ENCODE measurements at regions not wholly inside any gene's neighbourhood (a gene's known extent, or its start where the extent isn't known, plus 50 kb on each side); places are given as distances from the start of the nearest gene placed in this dataset.

DNA sequence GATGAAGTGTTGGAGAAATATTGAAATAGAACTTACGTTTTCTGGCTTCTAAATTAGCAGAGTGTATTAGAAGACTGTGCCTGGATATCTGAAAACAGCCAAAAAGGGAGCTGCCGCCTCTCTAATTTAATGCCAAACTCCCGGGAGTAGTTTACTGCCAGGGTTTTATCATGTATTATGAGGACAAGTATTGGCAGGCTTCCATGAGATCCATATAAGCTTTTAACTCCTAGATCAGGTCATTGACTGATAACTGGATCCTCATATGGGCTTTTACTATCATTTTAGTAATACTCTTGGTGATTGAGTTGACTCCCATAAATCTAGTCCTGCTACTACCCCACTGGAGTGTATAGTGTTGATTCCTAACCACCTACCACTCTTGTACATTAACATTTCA lies 178.4 kb upstream of the CXADR start:
- Histone ChIP-seq H3K36me3 (no peaks in the 10 kb centered on the region), H3K27ac (no peak overlapping the region), H3K9me3 (no peaks in the 10 kb centered on the region), H3K4me3 (no peak overlapping the region), H3K4me1 (no peaks in the 10 kb centered on the region), H3K27me3 (no peaks in the 10 kb centered on the region)
- in situ Hi-C loops (cut with MboI; ENCODE audit: low sequenced_read_pairs in 4 of 4) (no loop called here), intact Hi-C loops (cut with DNase I; ENCODE audit: low total_unique reads) (no loop called here)
- ATAC-seq (no peak), DNase-seq (no peak)
- no peak for TF ChIP-seq POLR2A (IDR thresholded peaks at IDR 0.05)
- TF ChIP-seq CTCF (IDR thresholded peaks at IDR 0.05 in 4 of 5, conservative IDR thresholded peaks at IDR 0.05 in 1 of 5) = no peak

DNA sequence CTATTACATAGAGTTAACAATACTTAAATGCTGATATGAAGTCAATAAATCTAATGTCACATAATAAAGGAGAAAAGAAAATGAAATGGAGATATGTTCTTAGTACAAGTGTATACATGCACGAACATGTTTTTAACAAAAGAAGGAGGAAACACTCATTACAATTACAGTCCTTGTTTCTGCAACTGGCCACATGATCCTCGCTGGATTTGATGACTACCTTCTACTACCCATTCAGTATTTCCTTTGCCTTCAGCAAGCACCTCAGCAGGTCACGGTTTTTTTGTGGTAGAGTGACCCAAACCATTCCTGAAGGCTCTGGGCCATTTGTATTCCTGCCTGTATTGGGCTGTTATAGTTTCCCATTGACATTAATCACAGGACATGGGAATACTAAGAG lies 172.8 kb upstream of the CXADR start:
- H3K4me1 ChIP-seq = no peaks in the 10 kb centered on the region
- DNase-seq = no peak
- H3K27me3 ChIP-seq = no peaks in the 10 kb centered on the region
- no peak overlapping the region for H3K27ac ChIP-seq
- no peak overlapping the region for H3K4me3 ChIP-seq
- no peaks in the 10 kb centered on the region for H3K36me3 ChIP-seq
- intact Hi-C loops (cut with DNase I; ENCODE audit: low total_unique reads) (no loop called here), in situ Hi-C loops (cut with MboI; ENCODE audit: low sequenced_read_pairs in 4 of 4) (no loop called here)
- TF ChIP-seq POLR2A (IDR thresholded peaks at IDR 0.05) (no peak), CTCF (IDR thresholded peaks at IDR 0.05 in 4 of 5, conservative IDR thresholded peaks at IDR 0.05 in 1 of 5) (no peak)
- no peaks in the 10 kb centered on the region for H3K9me3 ChIP-seq
- ATAC-seq = no peak

GRCh38 chr21:17343055-17343454 lies 169.8 kb upstream of the CXADR start:
- DNase-seq = no peak
- intact Hi-C loops (cut with DNase I; ENCODE audit: low total_unique reads) (no loop called here), in situ Hi-C loops (cut with MboI; ENCODE audit: low sequenced_read_pairs in 4 of 4) (no loop called here)
- H3K27ac ChIP-seq = no peak overlapping the region
- no peak for ATAC-seq
- no peaks in the 10 kb centered on the region for H3K4me1 ChIP-seq
- no peak for TF ChIP-seq CTCF (IDR thresholded peaks at IDR 0.05 in 4 of 5, conservative IDR thresholded peaks at IDR 0.05 in 1 of 5)
- no peak for TF ChIP-seq POLR2A (IDR thresholded peaks at IDR 0.05)
- no peak overlapping the region for H3K4me3 ChIP-seq
- H3K36me3 ChIP-seq = no peaks in the 10 kb centered on the region
- H3K9me3 ChIP-seq = no peaks in the 10 kb centered on the region
- no peaks in the 10 kb centered on the region for H3K27me3 ChIP-seq

DNA sequence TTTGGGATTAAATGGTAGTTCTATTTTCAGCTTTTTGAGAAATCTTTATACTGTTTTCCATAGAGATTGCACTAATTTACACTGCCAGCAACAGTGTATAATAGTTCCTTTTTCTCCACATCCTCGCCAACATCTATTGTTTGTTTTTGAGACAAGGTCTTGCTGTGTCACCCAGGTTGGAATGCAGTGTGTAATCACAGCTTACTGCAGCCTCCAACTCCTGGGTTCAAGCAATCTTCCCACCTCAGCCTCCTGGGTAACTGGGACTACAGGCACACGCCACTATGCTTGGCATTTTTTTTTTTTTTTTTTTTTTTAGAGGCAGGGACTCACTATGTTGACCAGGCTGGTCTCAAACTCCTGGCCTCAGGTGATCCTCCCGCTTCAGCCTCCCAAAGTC lies 164.5 kb upstream of the CXADR start:
- no peaks in the 10 kb centered on the region for H3K36me3 ChIP-seq
- no peak for DNase-seq
- TF ChIP-seq POLR2A (IDR thresholded peaks at IDR 0.05) = no peak
- no peak for TF ChIP-seq CTCF (IDR thresholded peaks at IDR 0.05 in 4 of 5, conservative IDR thresholded peaks at IDR 0.05 in 1 of 5)
- no peak overlapping the region for H3K4me3 ChIP-seq
- no peak overlapping the region for H3K27ac ChIP-seq
- in situ Hi-C loops (cut with MboI; ENCODE audit: low sequenced_read_pairs in 4 of 4) (no loop called here), intact Hi-C loops (cut with DNase I; ENCODE audit: low total_unique reads) (no loop called here)
- no peak for ATAC-seq
- no peaks in the 10 kb centered on the region for H3K4me1 ChIP-seq
- no peaks in the 10 kb centered on the region for H3K27me3 ChIP-seq
- H3K9me3 ChIP-seq = no peaks in the 10 kb centered on the region

DNA sequence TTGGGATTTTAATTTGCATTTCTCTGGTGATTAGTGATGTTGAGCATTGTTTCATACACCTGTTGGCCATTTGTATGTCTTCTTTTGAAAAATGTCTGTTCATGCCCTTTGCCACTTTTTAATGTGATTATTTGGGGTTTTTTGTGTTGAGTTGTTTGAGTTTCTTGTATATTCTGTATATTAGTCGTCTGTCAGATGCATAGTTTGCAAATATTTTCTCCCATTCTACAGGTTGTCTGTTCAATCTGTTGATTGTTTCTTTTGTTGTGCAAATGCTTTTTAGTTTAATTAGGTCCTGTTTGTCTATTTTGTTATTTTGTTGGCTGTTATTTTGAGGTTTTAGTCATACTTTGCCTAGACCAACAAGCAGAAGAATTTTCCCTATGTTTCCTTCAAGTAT lies 164.0 kb upstream of the CXADR start:
- H3K36me3 ChIP-seq = no peaks in the 10 kb centered on the region
- no peaks in the 10 kb centered on the region for H3K9me3 ChIP-seq
- DNase-seq = no peak
- no peak for ATAC-seq
- intact Hi-C loops (cut with DNase I; ENCODE audit: low total_unique reads) (no loop called here), in situ Hi-C loops (cut with MboI; ENCODE audit: low sequenced_read_pairs in 4 of 4) (no loop called here)
- H3K4me3 ChIP-seq = no peak overlapping the region
- H3K27ac ChIP-seq = no peak overlapping the region
- no peaks in the 10 kb centered on the region for H3K27me3 ChIP-seq
- H3K4me1 ChIP-seq = no peaks in the 10 kb centered on the region
- TF ChIP-seq POLR2A (IDR thresholded peaks at IDR 0.05) (no peak), CTCF (IDR thresholded peaks at IDR 0.05 in 4 of 5, conservative IDR thresholded peaks at IDR 0.05 in 1 of 5) (no peak)

Measured in gastrocnemius medialis (tissue), 4 donors.